ENCODE measurements at regions not wholly inside any gene's neighbourhood (a gene's known extent, or its start where the extent isn't known, plus 50 kb on each side); places are given as distances from the start of the nearest gene placed in this dataset.

- TF ChIP-seq ZNF407 (IDR thresholded peaks at IDR 0.05; ENCODE audit: low read depth) (no peak), NR4A1 (CRISPR knock-in tag; IDR thresholded peaks at IDR 0.05) (no peak), NR4A1 (tag; IDR thresholded peaks at IDR 0.05) (no peak), RBM22 (IDR thresholded peaks at IDR 0.05; ENCODE audit: low read depth, low read length, poor library complexity, severe bottlenecking) (no peak), ELF2 (CRISPR knock-in tag; IDR thresholded peaks at IDR 0.05) (0 out of 2 replicates have a peak, but pooled peaks have one; percentile 51), ETV5 (CRISPR knock-in tag; IDR thresholded peaks at IDR 0.05; ENCODE audit: low read depth) (no peak; the same call in 1 of the 2 replicates), ZNF589 (CRISPR knock-in tag; IDR thresholded peaks at IDR 0.05; ENCODE audit: low read depth) (no peak), ZNF384 (IDR thresholded peaks at IDR 0.05; ENCODE audit: low read depth, low read length) (no peak), ETV6 (IDR thresholded peaks at IDR 0.05; ENCODE audit: borderline replicate concordance in 1 of 2, low read depth in 2 of 2, low read length in 1 of 2) (no peak; a peak in 1 of 4 replicates), ETV6 (CRISPR knock-in tag; IDR thresholded peaks at IDR 0.05; ENCODE audit: borderline replicate concordance) (no peak), FOXK1 (CRISPR knock-in tag; IDR thresholded peaks at IDR 0.05; ENCODE audit: borderline replicate concordance) (no peak), ZNF239 (CRISPR knock-in tag; IDR thresholded peaks at IDR 0.05) (no peak), ARHGAP35 (IDR thresholded peaks at IDR 0.05; ENCODE audit: partially characterized antibody) (no peak), MBD1 (CRISPR knock-in tag; IDR thresholded peaks at IDR 0.05) (no peak), KAT2B (IDR thresholded peaks at IDR 0.05; ENCODE audit: low read depth, low read length) (no peak), MAFK (IDR thresholded peaks at IDR 0.05; ENCODE audit: low read length) (no peak), MTA2 (IDR thresholded peaks at IDR 0.05; ENCODE audit: low read depth) (no peak)
- TF ChIP-seq, protein P1, sequence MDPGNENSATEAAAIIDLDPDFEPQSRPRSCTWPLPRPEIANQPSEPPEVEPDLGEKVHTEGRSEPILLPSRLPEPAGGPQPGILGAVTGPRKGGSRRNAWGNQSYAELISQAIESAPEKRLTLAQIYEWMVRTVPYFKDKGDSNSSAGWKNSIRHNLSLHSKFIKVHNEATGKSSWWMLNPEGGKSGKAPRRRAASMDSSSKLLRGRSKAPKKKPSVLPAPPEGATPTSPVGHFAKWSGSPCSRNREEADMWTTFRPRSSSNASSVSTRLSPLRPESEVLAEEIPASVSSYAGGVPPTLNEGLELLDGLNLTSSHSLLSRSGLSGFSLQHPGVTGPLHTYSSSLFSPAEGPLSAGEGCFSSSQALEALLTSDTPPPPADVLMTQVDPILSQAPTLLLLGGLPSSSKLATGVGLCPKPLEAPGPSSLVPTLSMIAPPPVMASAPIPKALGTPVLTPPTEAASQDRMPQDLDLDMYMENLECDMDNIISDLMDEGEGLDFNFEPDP (CRISPR knock-in tag; IDR thresholded peaks at IDR 0.05): no peak
These were observed 54.8 kb upstream of the CDKN2AIPNL start (continued) for GRCh38 chr5:134466241-134467069.

All from K562 (cell line).